Adrenal gland (tissue), 9 donors: ENCODE measurements at regions not wholly inside any gene's neighbourhood (a gene's known extent, or its start where the extent isn't known, plus 50 kb on each side); places are given as distances from the start of the nearest gene placed in this dataset.

ENCODE experiments used
- DNase-seq, 7 donors: peaks; one replicate each; pipeline ENCODE4 v3.0.0-alpha.2; 2019 to 2020
- H3K27ac ChIP-seq, 5 donors: fragments of 200-600 bp; sonication (generic) in 4 of 5; 1 replicate in 3 of 5; 2 replicates in 2 of 5; pipeline versions ENCODE4 v1.5.1 to v1.8.0; 2016 to 2020; ENCODE audit warnings: mild to moderate bottlenecking in 1 of 5
- H3K27me3 ChIP-seq: fragments of 200-600 bp; 2 replicates; pipeline ENCODE4 v1.8.0; 2021
- H3K36me3 ChIP-seq, 2 donors: fragments of 200-600 bp; replicated peaks in 1 of 2; 1 replicate in 1 of 2; 2 replicates in 1 of 2; pipeline versions ENCODE4 v1.5.1 to v1.8.0; 2018 to 2022
- H3K4me1 ChIP-seq, 2 donors: fragments of 200-600 bp; replicated peaks in 1 of 2; 1 replicate in 1 of 2; 2 replicates in 1 of 2; pipeline versions ENCODE4 v1.5.1 to v1.8.0; 2018 to 2021
- H3K4me3 ChIP-seq, 4 donors: fragments of 200-600 bp; sonication (generic) in 3 of 4; one replicate each; pipeline ENCODE4 v1.5.1; 2016 to 2018
- H3K9me3 ChIP-seq, 3 donors: fragments of 200-600 bp; sonication (generic) in 1 of 3; replicated peaks in 1 of 3; 1 replicate in 2 of 3; 2 replicates in 1 of 3; pipeline versions ENCODE4 v1.5.1 to v1.8.0; 2016 to 2021
- CTCF ChIP-seq, 6 experiments: fragments of 450-650 bp in 4 of 6; fragments of 200-600 bp in 2 of 6; sonication (generic) in 1 of 6; IDR thresholded peaks; 1 replicate in 5 of 6; 2 replicates in 1 of 6; pipeline versions ENCODE4 v1.5.1 to v1.8.0; 2016 to 2021; ENCODE audit warnings: antibody characterized with exemption in 6 of 6, mild to moderate bottlenecking in 2 of 6, moderate library complexity in 1 of 6
- POLR2A ChIP-seq, 2 donors: fragments of 450-650 bp; IDR thresholded peaks; one replicate each; pipeline ENCODE4 v1.6.1; 2017; ENCODE audit warnings: antibody characterized with exemption in 2 of 2, mild to moderate bottlenecking in 2 of 2, moderate library complexity in 1 of 2
- WGBS, 4 donors: extraction: QIAGEN DNeasy Blood & Tissue Kit in 2 of 4; methylation state at CpG; one replicate each; pipeline versions ENCODE4 v1.1.5 to v1.1.7; 2013 to 2017; 5-methylcytosine and 5-hydroxymethylcytosine counted together
- intact Hi-C, 2 donors: fragments of 100-400 bp; cut with DNase I; formaldehyde crosslinking; loops; one replicate each; pipeline versions ENCODE4 v1.14.1 to v1.15.0; 2022 to 2023
- donor health status: healthy with polysubstance abuse.
- donor health status: Bipolar disorder and iron deficiency.
- donor health status: DM: yes; HTN: yes; CAD: no.
- donor health status: DM: no; HTN: no; CAD: no.
- donor health status: DM: no; HTN: no; CAD: no.

- Histone ChIP-seq H3K4me1 (peaks cover 18% of the 10 kb centered on the region in 2 donors), H3K27me3 (no peaks in the 10 kb centered on the region), H3K9me3 (no peaks in the 10 kb centered on the region), H3K27ac (peak overlapping the region in 3 of 5 donors; percentile 10 to 53 (median 36)), H3K4me3 (no peak overlapping the region), H3K36me3 (no peaks in the 10 kb centered on the region)
- peak in 5 of 7 donors; percentile 33 to 61 (median 37) for DNase-seq
- peak in 1 of 2 donors; percentile 23 for TF ChIP-seq POLR2A (IDR thresholded peaks at IDR 0.05)
- TF ChIP-seq CTCF (IDR thresholded peaks at IDR 0.05) = no peak
- intact Hi-C loops = no loop called here
- 46 to 71% (median 65%) methylated on average over 1 of the region's 1 CpG for WGBS, 4 donors
Measured at GRCh38 chr13:50401049-50401505, 385.8 kb downstream of the KCNRG start.

GRCh38 chr13:50401721-50402465, 386.6 kb downstream of the KCNRG start:
- no peaks in the 10 kb centered on the region for H3K27me3 ChIP-seq
- no peaks in the 10 kb centered on the region for H3K9me3 ChIP-seq
- no peak overlapping the region for H3K4me3 ChIP-seq
- H3K27ac ChIP-seq = no peak overlapping the region
- H3K36me3 ChIP-seq = no peaks in the 10 kb centered on the region
- TF ChIP-seq CTCF (IDR thresholded peaks at IDR 0.05) = no peak
- TF ChIP-seq POLR2A (IDR thresholded peaks at IDR 0.05) = no peak
- peaks cover 18% of the 10 kb centered on the region in 2 donors for H3K4me1 ChIP-seq
- WGBS, 4 donors = 71 to 81% (median 76%) methylated on average over 3 of the region's 3 CpGs
- no peak for DNase-seq
- intact Hi-C loops = no loop called here

- no peak overlapping the region for H3K27ac ChIP-seq
- no peak for TF ChIP-seq CTCF (IDR thresholded peaks at IDR 0.05)
- no peak for TF ChIP-seq POLR2A (IDR thresholded peaks at IDR 0.05)
- intact Hi-C loops = no loop called here
- peaks cover 18% of the 10 kb centered on the region in 2 donors for H3K4me1 ChIP-seq
- no peaks in the 10 kb centered on the region for H3K9me3 ChIP-seq
- H3K27me3 ChIP-seq = no peaks in the 10 kb centered on the region
- no peak for DNase-seq
- WGBS, 4 donors = 18 to 50% (median 38%) methylated on average over 1 of the region's 1 CpG
- no peak overlapping the region for H3K4me3 ChIP-seq
- H3K36me3 ChIP-seq = no peaks in the 10 kb centered on the region
Measured at GRCh38 chr13:50403311-50403710, 388.1 kb downstream of the KCNRG start.

GRCh38 chr13:50404116-50404515, 388.9 kb downstream of the KCNRG start:
- no peaks in the 10 kb centered on the region for H3K36me3 ChIP-seq
- TF ChIP-seq CTCF (IDR thresholded peaks at IDR 0.05) (no peak), POLR2A (IDR thresholded peaks at IDR 0.05) (no peak)
- H3K9me3 ChIP-seq = no peaks in the 10 kb centered on the region
- WGBS, 4 donors = 84 to 97% (median 87%) methylated on average over 3 of the region's 3 CpGs
- no peak overlapping the region for H3K27ac ChIP-seq
- H3K4me1 ChIP-seq = peaks cover 18% of the 10 kb centered on the region in 2 donors
- no peak for DNase-seq
- H3K27me3 ChIP-seq = no peaks in the 10 kb centered on the region
- intact Hi-C loops = no loop called here
- no peak overlapping the region for H3K4me3 ChIP-seq
